OCI-LY7 (cell line): ENCODE measurements at regions not wholly inside any gene's neighbourhood (a gene's known extent, or its start where the extent isn't known, plus 50 kb on each side); places are given as distances from the start of the nearest gene placed in this dataset.

Experiments used
- BruUV-seq: library from RNA; stranded (reverse); fragments of 400-500 nt; replicated peaks from 2 replicates; lab custom pipeline; 2021; lab: Mats Ljungman, UMichigan
- CTCF ChIA-PET: fragments of 300-600 bp; sonication (Branson Sonifier 250); formaldehyde crosslinking; loops from one replicate; lab custom pipeline; 2022; ENCODE audit warnings: antibody characterized with exemption; ENCODE audit not compliant: unreplicated experiment; lab: Charles Lee
- POLR2A ChIA-PET: fragments of 300-600 bp; sonication (Branson Sonifier 250); formaldehyde crosslinking; loops from one replicate; lab custom pipeline; 2022; ENCODE audit warnings: antibody characterized with exemption; lab: Charles Lee
- DNase-seq: peaks from one replicate; pipeline ENCODE4 v3.0.0-alpha.2; 2015; ENCODE audit warnings: low spot score
- H2AFZ ChIP-seq: fragments of 200-600 bp; sonication (generic), shearing (Covaris generic); 2 replicates; pipeline ENCODE4 v1.6.1; 2014; ENCODE audit warnings: mild to moderate bottlenecking, antibody characterized with exemption, low read length, moderate library complexity
- H3K27ac ChIP-seq: fragments of 200-600 bp; sonication (generic); 2 replicates; pipeline ENCODE4 v1.5.1; 2014; ENCODE audit warnings: mixed run types, low read depth, mild to moderate bottlenecking, moderate library complexity, low read length, inconsistent platforms; ENCODE audit not compliant: poor library complexity, severe bottlenecking
- H3K36me3 ChIP-seq: fragments of 200-600 bp; sonication (generic); 2 replicates; pipeline ENCODE4 v1.6.1; 2014; ENCODE audit warnings: mild to moderate bottlenecking, antibody characterized with exemption, low read length, moderate library complexity, mixed read lengths; ENCODE audit not compliant: insufficient read depth
- H3K4me1 ChIP-seq: fragments of 200-600 bp; sonication (generic); 2 replicates; pipeline ENCODE4 v1.5.1; 2014; ENCODE audit warnings: mild to moderate bottlenecking, low read length; ENCODE audit not compliant: insufficient read depth, poor library complexity, severe bottlenecking
- H3K4me2 ChIP-seq: fragments of 200-600 bp; sonication (generic); 2 replicates; pipeline ENCODE4 v1.6.1; 2014; ENCODE audit warnings: mild to moderate bottlenecking, low read length
- H3K4me3 ChIP-seq: fragments of 200-600 bp; sonication (generic); 2 replicates; pipeline ENCODE4 v1.5.1; 2014; ENCODE audit warnings: mild to moderate bottlenecking, low read depth, low read length; ENCODE audit not compliant: poor library complexity, severe bottlenecking
- H3K79me2 ChIP-seq: fragments of 200-600 bp; sonication (generic); 2 replicates; pipeline ENCODE4 v1.6.1; 2016; ENCODE audit warnings: low read depth, mild to moderate bottlenecking, low read length, moderate library complexity, mixed read lengths; ENCODE audit not compliant: insufficient read depth
- H3K9me2 ChIP-seq: fragments of 200-600 bp; sonication (generic); 2 replicates; pipeline ENCODE4 v1.6.1; 2016; ENCODE audit warnings: mild to moderate bottlenecking, low read length, mixed read lengths; ENCODE audit not compliant: insufficient read depth
- H3K9me3 ChIP-seq: fragments of 200-600 bp; sonication (generic); 2 replicates; pipeline ENCODE4 v1.6.1; 2014; ENCODE audit warnings: mild to moderate bottlenecking, mixed run types, low read length, mixed read lengths
- H4K20me1 ChIP-seq: fragments of 200-600 bp; sonication (generic); 2 replicates; pipeline ENCODE4 v1.6.1; 2014; ENCODE audit warnings: mild to moderate bottlenecking, antibody characterized with exemption, low read length, moderate library complexity, mixed read lengths; ENCODE audit not compliant: insufficient read depth
- EZH2phosphoT487 ChIP-seq: fragments of 200-600 bp; sonication (generic); IDR thresholded peaks from 2 replicates; pipeline ENCODE4 v1.6.1; 2018; ENCODE audit warnings: low read depth, borderline replicate concordance, mild to moderate bottlenecking, mixed run types, antibody characterized with exemption, low read length, moderate library complexity, mixed read lengths
- intact Hi-C: fragments of 100-400 bp; cut with micrococcal nuclease; formaldehyde crosslinking; loops from one replicate; pipeline ENCODE4 v1.10.0; 2022; ENCODE audit not compliant: unreplicated experiment
- TF ChIP-seq, protein P1 (sequence below): fragments of 200-600 bp; sonication (generic); conservative IDR thresholded peaks from 2 replicates; pipeline ENCODE4 v1.5.1; 2014; ENCODE audit warnings: mild to moderate bottlenecking, antibody characterized with exemption, low read length, moderate library complexity, mixed read lengths

DNA sequence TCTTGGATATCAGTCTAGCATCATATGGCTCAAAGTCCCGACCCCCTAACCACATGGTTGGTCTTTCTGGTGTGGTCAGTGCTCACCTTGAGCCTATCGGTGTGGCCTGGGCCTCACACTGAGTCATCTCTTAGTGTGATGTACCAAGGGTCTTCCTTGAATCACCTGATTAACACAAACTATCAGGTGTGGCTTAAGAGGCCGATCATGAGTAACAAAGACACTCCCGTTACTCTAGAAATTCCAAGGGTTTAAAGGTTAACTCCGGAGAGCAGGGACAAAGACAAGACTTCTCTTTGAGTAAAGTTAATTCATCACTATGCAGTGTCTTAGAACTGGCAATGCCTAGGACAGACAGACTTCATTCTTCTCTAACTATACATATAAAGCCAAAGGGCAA lies 52.3 kb upstream of the ARMC3 start:
- H3K27ac ChIP-seq = no peak overlapping the region
- POLR2A ChIA-PET = no interaction called here

DNA sequence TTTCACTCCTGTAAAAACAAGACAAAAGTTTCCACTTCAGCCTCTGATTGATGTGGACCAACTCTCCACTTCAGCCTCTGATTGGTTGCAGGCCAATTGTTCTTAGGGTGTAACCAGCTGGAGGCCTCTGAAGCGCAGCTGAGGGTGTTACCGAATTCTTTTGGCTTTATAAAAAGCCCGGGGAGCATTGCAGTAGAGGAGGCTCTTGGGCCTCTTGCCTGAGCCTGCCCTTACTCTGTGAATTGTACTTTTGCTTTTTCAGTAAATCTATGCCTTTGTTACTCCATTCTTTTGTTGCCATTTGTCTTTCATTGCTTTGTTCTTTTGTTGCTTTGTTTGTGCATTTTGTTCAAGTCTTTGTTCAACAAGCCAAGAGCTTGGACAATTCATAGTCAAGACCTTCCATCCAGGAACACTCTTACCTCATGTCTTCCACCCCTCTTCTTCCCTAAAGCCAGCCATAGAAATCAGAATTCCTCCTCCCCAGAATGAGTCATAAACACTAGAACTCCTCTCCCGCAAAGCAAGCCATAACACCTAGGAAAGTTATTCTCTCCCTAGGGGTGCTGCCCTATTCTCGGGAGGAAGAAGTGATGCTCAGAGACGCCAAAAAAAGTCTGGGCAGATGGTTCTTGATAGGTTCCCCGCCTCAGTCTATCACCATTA lies 53.5 kb upstream of the ARMC3 start:
- CTCF ChIA-PET = no interaction called here
- Histone ChIP-seq H3K4me3 (no peak overlapping the region), H3K27ac (no peak overlapping the region), H2AFZ (no peak overlapping the region), H3K4me1 (no peaks in the 10 kb centered on the region), H4K20me1 (no peaks in the 10 kb centered on the region), H3K36me3 (no peaks in the 10 kb centered on the region), H3K79me2 (no peaks in the 10 kb centered on the region), H3K4me2 (no peak overlapping the region), H3K9me2 (no peaks in the 10 kb centered on the region), H3K9me3 (no peaks in the 10 kb centered on the region)
- TF ChIP-seq, protein P1, sequence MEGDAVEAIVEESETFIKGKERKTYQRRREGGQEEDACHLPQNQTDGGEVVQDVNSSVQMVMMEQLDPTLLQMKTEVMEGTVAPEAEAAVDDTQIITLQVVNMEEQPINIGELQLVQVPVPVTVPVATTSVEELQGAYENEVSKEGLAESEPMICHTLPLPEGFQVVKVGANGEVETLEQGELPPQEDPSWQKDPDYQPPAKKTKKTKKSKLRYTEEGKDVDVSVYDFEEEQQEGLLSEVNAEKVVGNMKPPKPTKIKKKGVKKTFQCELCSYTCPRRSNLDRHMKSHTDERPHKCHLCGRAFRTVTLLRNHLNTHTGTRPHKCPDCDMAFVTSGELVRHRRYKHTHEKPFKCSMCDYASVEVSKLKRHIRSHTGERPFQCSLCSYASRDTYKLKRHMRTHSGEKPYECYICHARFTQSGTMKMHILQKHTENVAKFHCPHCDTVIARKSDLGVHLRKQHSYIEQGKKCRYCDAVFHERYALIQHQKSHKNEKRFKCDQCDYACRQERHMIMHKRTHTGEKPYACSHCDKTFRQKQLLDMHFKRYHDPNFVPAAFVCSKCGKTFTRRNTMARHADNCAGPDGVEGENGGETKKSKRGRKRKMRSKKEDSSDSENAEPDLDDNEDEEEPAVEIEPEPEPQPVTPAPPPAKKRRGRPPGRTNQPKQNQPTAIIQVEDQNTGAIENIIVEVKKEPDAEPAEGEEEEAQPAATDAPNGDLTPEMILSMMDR = no peak
- no peak for TF ChIP-seq EZH2phosphoT487
- POLR2A ChIA-PET = no interaction called here
- intact Hi-C loops = no loop called here
- no TSS peak for BruUV-seq
- DNase-seq = no peak

More for the DNA sequence above, 52.3 kb upstream of the ARMC3 start:
- DNase-seq = no peak
- Histone ChIP-seq H3K4me2 (no peak overlapping the region), H3K9me3 (no peaks in the 10 kb centered on the region), H3K36me3 (no peaks in the 10 kb centered on the region), H3K79me2 (no peaks in the 10 kb centered on the region), H2AFZ (no peak overlapping the region), H4K20me1 (no peaks in the 10 kb centered on the region), H3K4me1 (no peaks in the 10 kb centered on the region), H3K4me3 (no peak overlapping the region), H3K9me2 (no peaks in the 10 kb centered on the region)
- CTCF ChIA-PET = no interaction called here
- no peak for TF ChIP-seq EZH2phosphoT487
- TF ChIP-seq, protein P1 = no peak
- intact Hi-C loops = no loop called here
- no TSS peak for BruUV-seq

DNA sequence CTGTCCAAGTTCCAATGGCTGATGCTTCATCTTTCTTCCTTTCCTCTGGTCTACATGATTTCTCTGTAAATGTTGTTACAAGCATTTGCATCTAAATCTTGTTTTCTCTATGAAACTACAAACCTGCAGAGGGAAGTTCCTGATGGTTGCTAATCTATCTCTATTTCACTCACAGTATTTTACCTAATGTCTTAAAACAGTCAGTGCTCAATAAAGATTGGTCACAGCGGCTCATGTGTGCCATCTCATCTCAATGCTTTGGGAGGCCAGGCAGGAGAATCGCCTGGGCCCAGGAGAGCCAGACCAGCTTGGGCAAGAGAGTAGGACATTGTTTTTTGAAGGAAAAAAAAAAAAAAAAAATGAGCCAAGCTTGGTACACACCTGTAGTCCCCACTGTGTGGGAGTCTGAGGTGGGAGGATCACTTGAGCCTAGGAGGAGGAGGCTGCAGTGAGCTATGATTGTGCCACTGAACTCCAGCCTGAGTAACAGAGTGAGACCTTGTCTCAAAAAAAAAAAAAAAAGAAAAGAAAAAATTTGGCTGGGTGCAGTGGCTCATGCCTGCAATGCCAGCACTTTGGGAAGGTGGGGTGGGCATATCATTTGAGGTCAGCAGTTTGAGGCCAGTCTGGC lies 71.3 kb upstream of the ARMC3 start:
- CTCF ChIA-PET = no interaction called here
- intact Hi-C loops = no loop called here
- POLR2A ChIA-PET = interaction anchor here (0.7 kb wide), 2 partner anchors 13 to 62 kb away, joined by 3 to 4 read pairs; no protein-coding TSS in a partner anchor

More for the DNA sequence above, 71.3 kb upstream of the ARMC3 start:
- no peak for DNase-seq
- no peak overlapping the region for H3K4me3 ChIP-seq
- H2AFZ ChIP-seq = no peak overlapping the region
- H4K20me1 ChIP-seq = no peaks in the 10 kb centered on the region
- H3K4me2 ChIP-seq = no peak overlapping the region
- H3K9me3 ChIP-seq = no peaks in the 10 kb centered on the region
- no peaks in the 10 kb centered on the region for H3K79me2 ChIP-seq
- BruUV-seq = no TSS peak
- no peak for TF ChIP-seq EZH2phosphoT487
- TF ChIP-seq, protein P1 = no peak
- no peaks in the 10 kb centered on the region for H3K9me2 ChIP-seq
- H3K36me3 ChIP-seq = no peaks in the 10 kb centered on the region
- no peak overlapping the region for H3K27ac ChIP-seq
- no peaks in the 10 kb centered on the region for H3K4me1 ChIP-seq
